Esophagus muscularis mucosa (tissue), 3 donors: ENCODE measurements at regions not wholly inside any gene's neighbourhood (a gene's known extent, or its start where the extent isn't known, plus 50 kb on each side); places are given as distances from the start of the nearest gene placed in this dataset.

Experiments
- POLR2A ChIP-seq: fragments of 450-650 bp; IDR thresholded peaks from one replicate; pipeline ENCODE4 v1.6.1; 2017; ENCODE audit warnings: antibody characterized with exemption, moderate library complexity, mild to moderate bottlenecking, low read depth
- POLR2AphosphoS5 ChIP-seq, 2 donors: sonication (generic); formaldehyde crosslinking; IDR thresholded peaks; one replicate each; pipeline ENCODE4 v1.6.1; 2017; ENCODE audit warnings: antibody characterized with exemption in 2 of 2
- TF ChIP-seq, protein P1 (sequence below), 3 experiments: fragments of 200-600 bp in 2 of 3; fragments of 450-650 bp in 1 of 3; sonication (generic) in 2 of 3; IDR thresholded peaks; one replicate each; pipeline ENCODE4 v1.5.1; 2017 to 2019; ENCODE audit warnings: antibody characterized with exemption in 3 of 3, mild to moderate bottlenecking in 2 of 3, moderate library complexity in 1 of 3

DNA sequence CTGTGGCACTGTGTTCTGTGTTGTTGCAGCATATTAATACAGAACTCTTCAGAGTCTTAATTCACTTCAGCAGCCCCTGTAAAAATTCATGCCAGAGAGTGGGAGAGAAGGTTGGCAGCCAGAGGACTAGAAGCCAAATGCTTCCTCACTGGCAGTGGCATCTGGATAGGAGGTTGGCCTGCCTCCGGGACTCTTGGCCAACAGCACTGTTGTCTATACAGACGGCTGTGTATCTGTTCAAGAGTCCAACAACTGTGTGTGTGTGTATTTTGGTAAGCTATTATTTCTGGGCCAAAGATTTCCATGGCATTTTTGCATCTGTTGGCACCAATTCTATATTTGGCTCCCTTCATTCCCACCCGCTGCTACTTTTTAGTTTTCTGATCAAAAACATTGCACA, 156.0 kb upstream of the SOX2 start:
- TF ChIP-seq POLR2AphosphoS5 (IDR thresholded peaks at IDR 0.05) (no peak), POLR2A (no peak)
- TF ChIP-seq, protein P1, sequence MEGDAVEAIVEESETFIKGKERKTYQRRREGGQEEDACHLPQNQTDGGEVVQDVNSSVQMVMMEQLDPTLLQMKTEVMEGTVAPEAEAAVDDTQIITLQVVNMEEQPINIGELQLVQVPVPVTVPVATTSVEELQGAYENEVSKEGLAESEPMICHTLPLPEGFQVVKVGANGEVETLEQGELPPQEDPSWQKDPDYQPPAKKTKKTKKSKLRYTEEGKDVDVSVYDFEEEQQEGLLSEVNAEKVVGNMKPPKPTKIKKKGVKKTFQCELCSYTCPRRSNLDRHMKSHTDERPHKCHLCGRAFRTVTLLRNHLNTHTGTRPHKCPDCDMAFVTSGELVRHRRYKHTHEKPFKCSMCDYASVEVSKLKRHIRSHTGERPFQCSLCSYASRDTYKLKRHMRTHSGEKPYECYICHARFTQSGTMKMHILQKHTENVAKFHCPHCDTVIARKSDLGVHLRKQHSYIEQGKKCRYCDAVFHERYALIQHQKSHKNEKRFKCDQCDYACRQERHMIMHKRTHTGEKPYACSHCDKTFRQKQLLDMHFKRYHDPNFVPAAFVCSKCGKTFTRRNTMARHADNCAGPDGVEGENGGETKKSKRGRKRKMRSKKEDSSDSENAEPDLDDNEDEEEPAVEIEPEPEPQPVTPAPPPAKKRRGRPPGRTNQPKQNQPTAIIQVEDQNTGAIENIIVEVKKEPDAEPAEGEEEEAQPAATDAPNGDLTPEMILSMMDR (IDR thresholded peaks at IDR 0.05): no peak
